HG02610 (cell line): ENCODE measurements at regions not wholly inside any gene's neighbourhood (a gene's known extent, or its start where the extent isn't known, plus 50 kb on each side); places are given as distances from the start of the nearest gene placed in this dataset.
"Not testable (repeated sequence)": the region's sequence is repeated elsewhere in the genome, so short reads cannot be mapped to it uniquely, and the experiment has no call there.

Experiments used
- ATAC-seq: cut with Tn5 transposase; IDR thresholded peaks from one replicate; pipeline ENCODE4 v1.9.1; 2021; ENCODE audit warnings: mild to moderate bottlenecking, moderate library complexity; ENCODE audit not compliant: unreplicated experiment

GRCh38 chr13:69283301-69283700, 824.3 kb upstream of the ATXN8OS start:
- no peak for ATAC-seq

GRCh38 chr13:69280399-69280798, 827.2 kb upstream of the ATXN8OS start:
- ATAC-seq = no peak

GRCh38 chr13:69279213-69279612, 828.4 kb upstream of the ATXN8OS start:
- no peak for ATAC-seq

- no peak for ATAC-seq
These were observed 833.4 kb upstream of the ATXN8OS start for GRCh38 chr13:69274231-69274630.

- ATAC-seq = no peak
These were observed 843.0 kb upstream of the ATXN8OS start for GRCh38 chr13:69264362-69265334.

GRCh38 chr13:69243366-69243765, 864.3 kb upstream of the ATXN8OS start:
- ATAC-seq = no peak

GRCh38 chr13:69234171-69234570, 873.5 kb upstream of the ATXN8OS start:
- no peak for ATAC-seq

GRCh38 chr13:69226427-69226826, 881.2 kb upstream of the ATXN8OS start:
- no peak for ATAC-seq

GRCh38 chr13:69221633-69222498, 885.8 kb upstream of the ATXN8OS start:
- not testable (repeated sequence) for ATAC-seq

GRCh38 chr13:69213396-69213795, 894.2 kb upstream of the ATXN8OS start:
- no peak for ATAC-seq

- ATAC-seq = no peak
These were observed 903.0 kb upstream of the ATXN8OS start for GRCh38 chr13:69204620-69205019.

GRCh38 chr13:69202996-69203395, 904.6 kb upstream of the ATXN8OS start:
- ATAC-seq = no peak

GRCh38 chr13:69199664-69200063, 908.0 kb upstream of the ATXN8OS start:
- ATAC-seq = no peak

- no peak for ATAC-seq
These were observed 908.9 kb upstream of the ATXN8OS start for GRCh38 chr13:69198706-69199105.

GRCh38 chr13:69194130-69194529, 913.5 kb upstream of the ATXN8OS start:
- no peak for ATAC-seq

GRCh38 chr13:69180034-69180433, 927.6 kb upstream of the ATXN8OS start:
- ATAC-seq = no peak

GRCh38 chr13:69178000-69178399, 929.6 kb upstream of the ATXN8OS start:
- no peak for ATAC-seq

- ATAC-seq = no peak
These were observed 939.2 kb upstream of the ATXN8OS start for GRCh38 chr13:69168436-69168835.

GRCh38 chr13:69155136-69155535, 952.5 kb upstream of the ATXN8OS start:
- no peak for ATAC-seq

GRCh38 chr13:69142101-69142500, 965.5 kb upstream of the ATXN8OS start:
- no peak for ATAC-seq

- no peak for ATAC-seq
These were observed 982.6 kb upstream of the ATXN8OS start for GRCh38 chr13:69124996-69125395.
